GM13976 (cell line): ENCODE measurements at regions not wholly inside any gene's neighbourhood (a gene's known extent, or its start where the extent isn't known, plus 50 kb on each side); places are given as distances from the start of the nearest gene placed in this dataset.

Experiments used
- DNase-seq: peaks from one replicate; pipeline ENCODE4 v3.0.0; 2012; ENCODE audit warnings: low spot score
- in situ Hi-C: fragments of 300-500 bp; cut with MboI; formaldehyde crosslinking; loops from one replicate; pipeline ENCODE4 v1.12.0; 2022; ENCODE audit warnings: low sequenced_read_pairs, mixed read lengths, inconsistent platforms; ENCODE audit not compliant: unreplicated experiment
- TF ChIP-seq, protein P1 (sequence below): IDR thresholded peaks from 2 replicates; pipeline ENCODE4 v1.5.1; 2012; ENCODE audit warnings: borderline replicate concordance, mild to moderate bottlenecking; ENCODE audit not compliant: insufficient read depth; ENCODE audit errors: extremely low read depth, missing control alignments, control extremely low read depth

DNA sequence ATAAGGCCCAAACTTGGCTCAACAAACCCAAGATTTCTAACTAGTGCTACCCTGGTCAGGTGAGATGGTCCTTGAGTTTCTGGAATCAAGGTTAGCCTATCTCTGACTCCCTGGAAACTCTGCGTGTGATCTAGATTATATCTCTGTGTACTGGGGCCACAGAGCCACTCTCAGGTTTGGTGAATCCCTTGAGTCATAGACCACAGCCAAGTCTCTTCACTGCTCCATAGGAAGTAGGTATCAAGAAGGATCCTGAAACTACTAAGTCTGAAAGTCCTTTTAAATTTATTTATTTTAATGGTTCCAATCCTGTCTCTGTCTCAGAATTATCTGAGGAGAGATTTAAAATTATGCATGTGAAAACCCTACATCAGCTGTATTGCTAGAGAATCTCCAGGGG lies 99.1 kb downstream of the TUSC7 start:
- DNase-seq = no peak
- TF ChIP-seq, protein P1, sequence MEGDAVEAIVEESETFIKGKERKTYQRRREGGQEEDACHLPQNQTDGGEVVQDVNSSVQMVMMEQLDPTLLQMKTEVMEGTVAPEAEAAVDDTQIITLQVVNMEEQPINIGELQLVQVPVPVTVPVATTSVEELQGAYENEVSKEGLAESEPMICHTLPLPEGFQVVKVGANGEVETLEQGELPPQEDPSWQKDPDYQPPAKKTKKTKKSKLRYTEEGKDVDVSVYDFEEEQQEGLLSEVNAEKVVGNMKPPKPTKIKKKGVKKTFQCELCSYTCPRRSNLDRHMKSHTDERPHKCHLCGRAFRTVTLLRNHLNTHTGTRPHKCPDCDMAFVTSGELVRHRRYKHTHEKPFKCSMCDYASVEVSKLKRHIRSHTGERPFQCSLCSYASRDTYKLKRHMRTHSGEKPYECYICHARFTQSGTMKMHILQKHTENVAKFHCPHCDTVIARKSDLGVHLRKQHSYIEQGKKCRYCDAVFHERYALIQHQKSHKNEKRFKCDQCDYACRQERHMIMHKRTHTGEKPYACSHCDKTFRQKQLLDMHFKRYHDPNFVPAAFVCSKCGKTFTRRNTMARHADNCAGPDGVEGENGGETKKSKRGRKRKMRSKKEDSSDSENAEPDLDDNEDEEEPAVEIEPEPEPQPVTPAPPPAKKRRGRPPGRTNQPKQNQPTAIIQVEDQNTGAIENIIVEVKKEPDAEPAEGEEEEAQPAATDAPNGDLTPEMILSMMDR = no peak
- in situ Hi-C loops = no loop called here

DNA sequence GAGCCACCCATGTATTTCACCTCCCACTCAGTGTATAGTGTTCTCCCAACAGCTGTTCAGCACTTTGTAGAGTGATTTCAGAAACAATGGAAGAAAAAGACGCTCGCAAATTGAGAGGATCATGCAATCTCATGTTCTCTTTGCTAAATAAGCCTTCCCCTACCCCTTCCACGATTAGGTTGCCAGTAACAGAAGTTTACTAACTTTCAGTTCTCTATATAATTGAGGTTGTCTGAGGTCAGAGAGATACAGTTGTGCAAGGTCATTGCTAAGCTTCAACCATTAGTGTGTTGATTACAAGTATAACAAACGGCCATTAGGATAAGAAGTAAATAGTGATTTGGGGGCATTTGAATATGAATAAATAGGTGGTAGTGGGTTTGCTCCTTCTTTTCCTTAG lies 99.6 kb downstream of the TUSC7 start:
- no peak for DNase-seq
- in situ Hi-C loops = no loop called here
- TF ChIP-seq, protein P1 = no peak

DNA sequence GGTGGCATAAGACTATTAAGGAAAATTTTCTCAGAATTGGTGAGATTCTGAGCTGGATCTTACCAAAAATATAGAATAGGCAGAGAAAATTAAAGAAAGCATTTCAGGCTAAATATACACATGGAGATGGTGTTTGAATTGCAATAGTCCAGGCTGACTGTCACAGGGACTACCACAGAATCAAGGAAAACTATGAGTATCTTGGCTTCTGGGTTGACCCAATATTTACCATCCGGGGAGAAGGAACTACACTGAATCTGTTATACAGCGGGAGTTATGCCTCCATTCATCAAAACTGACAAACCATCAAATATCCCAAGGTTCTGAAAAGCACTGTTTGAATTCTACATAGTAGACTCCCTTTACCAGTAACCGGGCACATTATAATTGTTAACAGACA lies 102.2 kb downstream of the TUSC7 start:
- TF ChIP-seq, protein P1 = no peak
- no peak for DNase-seq
- in situ Hi-C loops = no loop called here

DNA sequence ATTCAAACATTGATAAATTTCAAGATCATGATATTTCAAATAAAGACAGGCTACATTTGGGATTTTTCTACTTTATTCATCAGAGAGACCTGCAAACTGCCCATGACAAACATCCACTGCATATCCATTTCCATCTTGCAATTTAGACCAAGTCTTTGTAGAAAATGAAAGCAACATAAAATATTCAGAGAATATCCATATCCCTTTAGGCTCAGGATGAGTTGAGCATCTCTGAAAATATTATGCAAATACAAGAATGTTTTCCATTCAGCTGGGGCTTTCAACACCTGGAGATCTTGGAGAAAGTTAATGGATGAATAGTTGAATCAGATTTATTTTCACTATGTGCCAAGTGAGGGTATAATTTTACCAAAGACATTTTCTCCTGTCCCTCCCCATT lies 103.4 kb downstream of the TUSC7 start:
- in situ Hi-C loops = no loop called here
- DNase-seq = no peak
- TF ChIP-seq, protein P1 = no peak

DNA sequence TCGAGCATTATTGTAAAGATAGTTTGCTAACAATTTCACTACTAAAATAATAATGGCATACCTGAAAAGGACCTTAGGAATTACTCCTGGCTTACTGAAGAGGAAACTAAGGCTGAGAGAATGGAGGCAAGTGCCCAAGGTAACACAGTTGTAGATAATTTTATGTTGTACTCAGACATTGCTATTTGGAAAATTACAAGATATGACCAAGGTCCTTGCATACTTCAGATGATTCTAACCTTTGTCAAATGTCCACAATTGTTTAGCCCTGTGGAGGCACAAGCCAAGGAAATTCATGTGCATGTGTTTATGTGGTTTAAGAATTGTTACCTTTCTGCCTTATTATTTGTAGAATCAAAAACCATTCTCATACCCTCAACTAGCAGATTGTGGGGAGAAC lies 105.7 kb downstream of the TUSC7 start:
- in situ Hi-C loops = no loop called here
- TF ChIP-seq, protein P1 = no peak
- DNase-seq = no peak

DNA sequence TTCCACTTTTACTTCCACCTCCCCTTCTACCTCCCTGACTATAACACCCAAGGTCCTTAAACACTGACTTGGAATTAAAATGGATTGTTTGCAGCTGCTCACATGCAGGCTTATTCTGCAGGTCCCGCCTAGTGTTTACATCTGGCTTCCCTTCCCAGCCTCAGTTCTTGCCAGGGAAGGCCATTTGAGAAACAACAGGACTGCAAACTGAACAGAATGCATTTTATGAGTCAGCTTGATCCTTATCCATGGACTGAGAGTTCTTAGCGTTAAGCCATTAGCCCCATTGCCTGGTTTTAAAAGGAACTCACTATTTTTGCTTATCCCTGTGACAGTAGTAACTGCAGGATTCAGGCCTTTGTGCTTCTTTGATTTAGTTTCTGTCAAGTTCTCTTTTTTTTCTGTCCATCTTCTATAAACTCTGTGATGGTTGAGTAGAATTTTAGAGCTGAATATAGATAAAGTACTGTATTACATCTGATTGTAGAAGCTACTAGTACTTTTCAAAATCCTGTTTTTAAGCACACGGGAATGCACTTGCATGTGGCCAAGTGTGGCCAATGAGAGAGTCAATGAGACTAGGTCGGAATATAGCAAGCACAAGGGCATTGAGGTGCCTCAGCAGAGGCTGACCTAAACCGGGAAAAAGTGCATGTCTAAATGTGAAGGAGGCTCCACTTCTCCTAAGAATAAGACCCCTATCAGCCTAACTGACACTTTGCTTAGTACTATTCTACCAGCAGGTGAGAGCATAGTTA lies 106.4 kb downstream of the TUSC7 start:
- no peak for DNase-seq
- in situ Hi-C loops = no loop called here
- TF ChIP-seq, protein P1 = no peak
